ENCODE measurements at regions not wholly inside any gene's neighbourhood (a gene's known extent, or its start where the extent isn't known, plus 50 kb on each side); places are given as distances from the start of the nearest gene placed in this dataset.

DNA sequence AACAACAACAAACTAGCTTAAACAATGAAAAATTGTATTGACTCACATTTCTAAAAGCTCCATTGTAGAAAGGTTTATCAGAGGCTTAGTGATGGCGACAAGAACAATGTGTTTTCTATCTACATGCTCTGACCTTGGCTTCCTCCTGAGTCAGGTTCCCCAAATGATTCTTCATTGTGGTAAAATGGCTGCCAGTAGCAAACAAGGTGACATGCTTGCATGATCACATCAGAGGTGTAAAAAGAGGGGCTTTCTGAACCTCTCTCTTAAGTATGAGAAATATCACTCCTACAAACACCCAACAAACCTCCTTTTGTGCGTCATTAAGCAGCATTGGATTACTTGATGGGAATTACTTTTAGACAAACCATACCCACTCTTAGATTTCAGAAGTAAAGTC, 252.4 kb upstream of the SYT1 start:
- no peaks in the 10 kb centered on the region for H3K27me3 ChIP-seq (ENCODE audit: control insufficient read depth, insufficient read depth, low read length, poor library complexity, severe bottlenecking)
- no peaks in the 10 kb centered on the region for H3K27me3 Mint-ChIP-seq (ENCODE audit: insufficient read depth)
- peaks cover 20% of the 10 kb centered on the region for H3K9me3 Mint-ChIP-seq
- TF ChIP-seq, protein P1, sequence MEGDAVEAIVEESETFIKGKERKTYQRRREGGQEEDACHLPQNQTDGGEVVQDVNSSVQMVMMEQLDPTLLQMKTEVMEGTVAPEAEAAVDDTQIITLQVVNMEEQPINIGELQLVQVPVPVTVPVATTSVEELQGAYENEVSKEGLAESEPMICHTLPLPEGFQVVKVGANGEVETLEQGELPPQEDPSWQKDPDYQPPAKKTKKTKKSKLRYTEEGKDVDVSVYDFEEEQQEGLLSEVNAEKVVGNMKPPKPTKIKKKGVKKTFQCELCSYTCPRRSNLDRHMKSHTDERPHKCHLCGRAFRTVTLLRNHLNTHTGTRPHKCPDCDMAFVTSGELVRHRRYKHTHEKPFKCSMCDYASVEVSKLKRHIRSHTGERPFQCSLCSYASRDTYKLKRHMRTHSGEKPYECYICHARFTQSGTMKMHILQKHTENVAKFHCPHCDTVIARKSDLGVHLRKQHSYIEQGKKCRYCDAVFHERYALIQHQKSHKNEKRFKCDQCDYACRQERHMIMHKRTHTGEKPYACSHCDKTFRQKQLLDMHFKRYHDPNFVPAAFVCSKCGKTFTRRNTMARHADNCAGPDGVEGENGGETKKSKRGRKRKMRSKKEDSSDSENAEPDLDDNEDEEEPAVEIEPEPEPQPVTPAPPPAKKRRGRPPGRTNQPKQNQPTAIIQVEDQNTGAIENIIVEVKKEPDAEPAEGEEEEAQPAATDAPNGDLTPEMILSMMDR (conservative IDR thresholded peaks at IDR 0.05): no peak
- H3K36me3 ChIP-seq (ENCODE audit: control insufficient read depth, insufficient read depth, low read length): no peaks in the 10 kb centered on the region
- H3K4me1 ChIP-seq (ENCODE audit: control insufficient read depth, insufficient read depth, low read length): peaks cover 3% of the 10 kb centered on the region
- no peak overlapping the region for H3K4me3 Mint-ChIP-seq
- no peaks in the 10 kb centered on the region for H3K4me1 Mint-ChIP-seq
- no peak overlapping the region for H3K9ac ChIP-seq (ENCODE audit: extremely low read depth, low read length, poor library complexity, severe bottlenecking)
- no peak for DNase-seq
- whole genome bisulfite sequencing, 2 experiments (ENCODE audit: insufficient coverage in 1 of 2, insufficient read length in 1 of 2): 78 to 100% methylated on average over 2 of the region's 2 CpGs
- no peak overlapping the region for H3K27ac ChIP-seq (ENCODE audit: low read depth, low read length)
- no peak overlapping the region for H3K27ac Mint-ChIP-seq
- H3K9me3 ChIP-seq (ENCODE audit: control insufficient read depth, low read length): peaks cover 4% of the 10 kb centered on the region
- no peak overlapping the region for H3K4me3 ChIP-seq (ENCODE audit: low read length)
- H3K36me3 Mint-ChIP-seq (ENCODE audit: low read depth): no peaks in the 10 kb centered on the region

GRCh38 chr12:78617683-78618082, 246.9 kb upstream of the SYT1 start:
- Histone ChIP-seq H3K9me3 (ENCODE audit: control insufficient read depth, low read length) (no peaks in the 10 kb centered on the region), H3K27me3 (ENCODE audit: control insufficient read depth, insufficient read depth, low read length, poor library complexity, severe bottlenecking) (no peaks in the 10 kb centered on the region), H3K4me3 (ENCODE audit: low read length) (no peak overlapping the region), H3K9ac (ENCODE audit: extremely low read depth, low read length, poor library complexity, severe bottlenecking) (no peak overlapping the region), H3K27ac (ENCODE audit: low read depth, low read length) (no peak overlapping the region), H3K4me1 (ENCODE audit: control insufficient read depth, insufficient read depth, low read length) (peaks cover 6% of the 10 kb centered on the region), H3K36me3 (ENCODE audit: control insufficient read depth, insufficient read depth, low read length) (no peaks in the 10 kb centered on the region)
- Mint-ChIP-seq H3K9me3 (no peaks in the 10 kb centered on the region), H3K27me3 (ENCODE audit: insufficient read depth) (no peaks in the 10 kb centered on the region), H3K27ac (no peak overlapping the region), H3K4me1 (peaks cover 2% of the 10 kb centered on the region), H3K36me3 (ENCODE audit: low read depth) (no peaks in the 10 kb centered on the region), H3K4me3 (no peak overlapping the region)
- TF ChIP-seq, protein P1 (conservative IDR thresholded peaks at IDR 0.05): no peak
- DNase-seq: no peak
- WGBS, 2 experiments (ENCODE audit: insufficient coverage in 1 of 2, insufficient read length in 1 of 2): no CpG with 5 or more reads among the region's 2 CpGs

DNA sequence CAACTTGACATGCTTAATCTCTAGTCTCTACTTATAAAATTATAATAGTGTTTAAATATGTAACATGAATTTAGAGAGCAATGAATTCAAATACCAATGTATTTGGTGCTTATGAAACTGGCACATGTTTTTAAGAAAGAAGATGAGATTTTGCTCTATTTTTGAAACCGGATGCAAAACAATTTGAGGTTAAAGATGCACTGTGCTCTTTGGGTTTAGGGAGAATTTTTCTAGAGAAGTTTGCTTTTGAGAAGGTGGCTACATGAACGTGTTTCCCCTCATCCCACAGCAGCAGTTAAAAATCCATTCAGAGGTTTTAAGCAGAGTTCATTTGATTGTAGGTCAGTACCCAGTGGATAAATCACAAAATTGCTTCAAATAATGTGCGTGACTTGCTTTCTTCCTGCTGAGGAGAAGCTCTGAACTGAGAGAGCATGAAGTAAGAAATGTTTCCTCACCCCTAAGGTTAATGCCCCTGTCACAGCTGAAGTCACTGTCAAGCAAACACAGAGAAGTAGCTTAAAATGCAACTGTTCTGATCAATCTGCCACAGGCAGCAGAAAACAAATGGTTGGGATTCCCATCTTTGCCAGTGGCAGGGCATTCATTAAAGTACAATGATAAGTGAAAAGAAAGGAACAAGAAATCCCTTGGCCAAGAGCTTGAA, 241.9 kb upstream of the SYT1 start:
- DNase-seq: no peak
- H3K27ac ChIP-seq (ENCODE audit: low read depth, low read length): peak overlapping the region; percentile 12
- Mint-ChIP-seq H3K27me3 (ENCODE audit: insufficient read depth) (no peaks in the 10 kb centered on the region), H3K36me3 (ENCODE audit: low read depth) (no peaks in the 10 kb centered on the region), H3K4me3 (no peak overlapping the region), H3K9me3 (no peaks in the 10 kb centered on the region), H3K4me1 (peaks cover 5% of the 10 kb centered on the region), H3K27ac (no peak overlapping the region)
- H3K9ac ChIP-seq (ENCODE audit: extremely low read depth, low read length, poor library complexity, severe bottlenecking): no peak overlapping the region
- H3K4me1 ChIP-seq (ENCODE audit: control insufficient read depth, insufficient read depth, low read length): peaks cover 5% of the 10 kb centered on the region
- H3K27me3 ChIP-seq (ENCODE audit: control insufficient read depth, insufficient read depth, low read length, poor library complexity, severe bottlenecking): no peaks in the 10 kb centered on the region
- H3K9me3 ChIP-seq (ENCODE audit: control insufficient read depth, low read length): no peaks in the 10 kb centered on the region
- WGBS, 2 experiments (ENCODE audit: insufficient coverage in 1 of 2, insufficient read length in 1 of 2): 81 to 87% methylated on average over 2 to 3 of the region's 3 CpGs
- TF ChIP-seq, protein P1 (conservative IDR thresholded peaks at IDR 0.05): no peak
- H3K36me3 ChIP-seq (ENCODE audit: control insufficient read depth, insufficient read depth, low read length): no peaks in the 10 kb centered on the region
- H3K4me3 ChIP-seq (ENCODE audit: low read length): no peak overlapping the region
